ENCODE measurements at regions not wholly inside any gene's neighbourhood (a gene's known extent, or its start where the extent isn't known, plus 50 kb on each side); places are given as distances from the start of the nearest gene placed in this dataset.
A peak's percentile ranks its signal among the peaks of the same experiment; 100 is the strongest.

DNA sequence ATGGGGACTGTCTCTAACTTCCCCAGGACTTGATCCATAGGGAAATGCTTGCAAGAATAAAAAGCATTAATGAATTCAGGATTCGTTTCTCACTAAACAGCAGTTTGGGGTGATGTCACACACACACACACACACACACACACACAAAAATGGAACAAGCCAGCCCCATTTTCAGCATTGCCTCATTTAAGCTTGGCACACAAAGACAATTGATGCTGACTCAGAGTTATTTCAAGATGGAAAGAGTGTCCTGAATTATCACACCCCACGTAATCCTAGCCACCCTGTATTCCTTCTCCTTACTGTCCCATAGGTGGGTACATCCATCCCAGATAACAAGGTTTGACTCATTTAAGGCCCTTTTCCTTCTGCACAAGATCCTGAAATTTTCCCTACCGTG is 345.1 kb upstream of the HS3ST1 start:
- H3K9me3 ChIP-seq (ENCODE audit: control insufficient read depth in 2 of 2, insufficient read depth in 1 of 2, low read depth in 1 of 2, low read length in 1 of 2), result no peaks in the 10 kb centered on the region
- no peak overlapping the region for H3K27ac ChIP-seq (ENCODE audit: low read depth in 1 of 3, low read length in 2 of 3)
- DNase-seq (no peak), FAIRE-seq (no peak)
- H3K27me3 ChIP-seq (ENCODE audit: control insufficient read depth in 3 of 3, insufficient read depth in 3 of 3, low read length in 3 of 3), result no peaks in the 10 kb centered on the region
- H3K4me1 ChIP-seq (ENCODE audit: control insufficient read depth in 3 of 3, insufficient read depth in 2 of 3, low read depth in 1 of 3, low read length in 2 of 3), result peaks cover 0 to 7% (median 0%) of the 10 kb centered on the region in 3 donors
- H3K4me3 ChIP-seq (ENCODE audit: low read depth in 1 of 3, low read length in 3 of 3), result no peak overlapping the region
- peaks cover 0 to 6% (median 0%) of the 10 kb centered on the region in 3 donors for H3K36me3 ChIP-seq (ENCODE audit: control insufficient read depth in 3 of 3, insufficient read depth in 2 of 3, low read depth in 1 of 3, low read length in 3 of 3)
- WGBS, 3 donors, result 79 to 91% (median 86%) methylated on average over 3 of the region's 3 CpGs

DNA sequence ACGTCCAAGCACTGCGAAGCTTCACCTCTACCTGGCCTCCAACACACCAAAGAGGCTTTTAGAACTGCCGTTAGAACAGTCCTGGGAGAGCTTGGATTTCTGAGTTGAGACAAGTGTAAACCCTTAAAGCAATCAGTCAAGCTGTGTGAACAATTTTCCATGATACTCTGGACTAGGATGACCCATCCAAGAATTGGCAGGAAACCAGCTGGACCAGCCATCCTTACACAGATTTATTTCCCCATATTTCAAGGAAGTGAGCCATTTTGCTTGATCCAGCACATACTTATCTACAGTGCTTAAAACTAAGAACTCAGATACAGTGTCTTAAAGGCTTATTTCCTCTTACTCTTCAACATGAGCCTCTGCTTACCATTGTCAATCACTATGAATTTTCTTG is 340.7 kb upstream of the HS3ST1 start:
- Histone ChIP-seq H3K4me3 (ENCODE audit: low read depth in 1 of 3, low read length in 3 of 3) (no peak overlapping the region), H3K4me1 (ENCODE audit: control insufficient read depth in 3 of 3, insufficient read depth in 2 of 3, low read depth in 1 of 3, low read length in 2 of 3) (peaks cover 0 to 3% (median 0%) of the 10 kb centered on the region in 3 donors), H3K27ac (ENCODE audit: low read depth in 1 of 3, low read length in 2 of 3) (no peak overlapping the region), H3K9me3 (ENCODE audit: control insufficient read depth in 2 of 2, insufficient read depth in 1 of 2, low read depth in 1 of 2, low read length in 1 of 2) (no peaks in the 10 kb centered on the region), H3K36me3 (ENCODE audit: control insufficient read depth in 3 of 3, insufficient read depth in 2 of 3, low read depth in 1 of 3, low read length in 3 of 3) (peaks cover 0 to 6% (median 0%) of the 10 kb centered on the region in 3 donors), H3K27me3 (ENCODE audit: control insufficient read depth in 3 of 3, insufficient read depth in 3 of 3, low read length in 3 of 3) (no peaks in the 10 kb centered on the region)
- WGBS, 3 donors, result 79 to 94% (median 87%) methylated on average over 3 of the region's 3 CpGs
- FAIRE-seq (no peak), DNase-seq (peak in 1 of 2 donors; percentile 38)

DNA sequence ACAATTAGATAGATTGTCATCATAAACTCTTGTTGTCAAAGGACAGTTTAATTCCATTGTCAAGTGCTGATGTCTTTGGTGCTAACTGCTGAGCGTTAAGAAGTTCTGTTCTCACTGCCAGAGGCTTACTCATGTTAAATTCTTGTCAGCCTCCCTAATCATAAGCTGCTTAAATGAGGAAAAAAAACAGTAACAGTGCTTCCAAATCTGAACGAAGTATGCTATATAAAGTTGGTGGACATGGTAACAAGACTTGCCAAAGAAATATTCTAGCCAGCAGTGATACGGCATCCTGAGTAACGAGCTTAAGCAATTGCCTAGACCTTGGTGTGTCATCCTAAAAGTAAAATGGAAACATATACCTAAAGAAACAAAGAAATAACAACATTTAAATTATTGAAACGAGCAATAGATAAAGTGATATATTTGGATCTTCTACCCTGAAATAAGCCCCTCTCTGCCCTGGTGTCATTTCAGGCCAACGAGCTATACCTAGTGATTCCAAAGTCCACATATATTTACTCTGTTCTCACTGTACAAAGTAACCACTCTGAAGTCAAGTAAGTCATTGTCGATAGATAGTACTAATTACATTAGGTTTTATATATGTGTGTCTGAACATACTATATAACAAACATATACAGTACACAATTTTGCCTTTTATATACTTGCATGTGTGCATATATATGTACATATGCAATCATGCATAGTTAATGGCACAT is 339.7 kb upstream of the HS3ST1 start:
- peaks cover 0 to 3% (median 0%) of the 10 kb centered on the region in 3 donors for H3K4me1 ChIP-seq (ENCODE audit: control insufficient read depth in 3 of 3, insufficient read depth in 2 of 3, low read depth in 1 of 3, low read length in 2 of 3)
- DNase-seq, result peak; percentile 20 to 21
- no peaks in the 10 kb centered on the region for H3K9me3 ChIP-seq (ENCODE audit: control insufficient read depth in 2 of 2, insufficient read depth in 1 of 2, low read depth in 1 of 2, low read length in 1 of 2)
- H3K4me3 ChIP-seq (ENCODE audit: low read depth in 1 of 3, low read length in 3 of 3), result no peak overlapping the region
- WGBS, 3 donors, result 45 to 57% (median 54%) methylated on average over 7 of the region's 7 CpGs
- H3K27ac ChIP-seq (ENCODE audit: low read depth in 1 of 3, low read length in 2 of 3), result no peak overlapping the region
- H3K27me3 ChIP-seq (ENCODE audit: control insufficient read depth in 3 of 3, insufficient read depth in 3 of 3, low read length in 3 of 3), result no peaks in the 10 kb centered on the region
- peaks cover 0 to 6% (median 0%) of the 10 kb centered on the region in 3 donors for H3K36me3 ChIP-seq (ENCODE audit: control insufficient read depth in 3 of 3, insufficient read depth in 2 of 3, low read depth in 1 of 3, low read length in 3 of 3)
- FAIRE-seq, result no peak

DNA sequence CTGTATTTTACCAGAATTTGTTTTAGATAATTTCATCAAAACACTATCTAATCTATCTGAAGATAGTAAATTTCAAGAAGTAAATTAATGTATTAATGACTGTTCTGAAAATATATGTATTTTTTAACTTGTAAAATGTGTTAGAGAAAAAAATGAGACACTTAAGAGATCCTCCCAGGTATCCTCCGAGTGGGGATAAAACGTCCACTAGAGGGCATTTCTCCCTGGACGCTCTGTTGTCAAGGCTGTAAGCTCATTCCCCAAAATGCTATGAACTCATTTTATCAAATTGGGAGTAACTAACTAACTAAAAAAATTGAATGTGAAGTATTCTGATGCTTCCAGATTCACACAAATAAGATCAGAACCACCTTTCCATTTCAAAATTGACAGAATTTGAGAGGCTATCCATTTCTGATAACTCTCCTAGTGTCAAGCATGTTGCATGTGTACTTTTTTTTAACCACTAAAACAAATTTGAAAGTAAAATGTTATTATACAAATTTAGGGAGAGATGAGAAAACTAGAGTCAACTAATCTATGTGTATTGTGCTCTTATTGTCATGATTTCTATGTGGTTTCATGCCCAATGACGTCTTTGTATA is 337.3 kb upstream of the HS3ST1 start:
- peaks cover 0 to 4% (median 0%) of the 10 kb centered on the region in 3 donors for H3K36me3 ChIP-seq (ENCODE audit: control insufficient read depth in 3 of 3, insufficient read depth in 2 of 3, low read depth in 1 of 3, low read length in 3 of 3)
- H3K27me3 ChIP-seq (ENCODE audit: control insufficient read depth in 3 of 3, insufficient read depth in 3 of 3, low read length in 3 of 3), result no peaks in the 10 kb centered on the region
- H3K4me3 ChIP-seq (ENCODE audit: low read depth in 1 of 3, low read length in 3 of 3), result no peak overlapping the region
- FAIRE-seq (no peak), DNase-seq (peak; percentile 51 to 64)
- H3K4me1 ChIP-seq (ENCODE audit: control insufficient read depth in 3 of 3, insufficient read depth in 2 of 3, low read depth in 1 of 3, low read length in 2 of 3), result peaks cover 0 to 3% (median 0%) of the 10 kb centered on the region in 3 donors
- no peak overlapping the region for H3K27ac ChIP-seq (ENCODE audit: low read depth in 1 of 3, low read length in 2 of 3)
- 25 to 31% (median 31%) methylated on average over 4 of the region's 4 CpGs for WGBS, 3 donors
- no peaks in the 10 kb centered on the region for H3K9me3 ChIP-seq (ENCODE audit: control insufficient read depth in 2 of 2, insufficient read depth in 1 of 2, low read depth in 1 of 2, low read length in 1 of 2)

DNA sequence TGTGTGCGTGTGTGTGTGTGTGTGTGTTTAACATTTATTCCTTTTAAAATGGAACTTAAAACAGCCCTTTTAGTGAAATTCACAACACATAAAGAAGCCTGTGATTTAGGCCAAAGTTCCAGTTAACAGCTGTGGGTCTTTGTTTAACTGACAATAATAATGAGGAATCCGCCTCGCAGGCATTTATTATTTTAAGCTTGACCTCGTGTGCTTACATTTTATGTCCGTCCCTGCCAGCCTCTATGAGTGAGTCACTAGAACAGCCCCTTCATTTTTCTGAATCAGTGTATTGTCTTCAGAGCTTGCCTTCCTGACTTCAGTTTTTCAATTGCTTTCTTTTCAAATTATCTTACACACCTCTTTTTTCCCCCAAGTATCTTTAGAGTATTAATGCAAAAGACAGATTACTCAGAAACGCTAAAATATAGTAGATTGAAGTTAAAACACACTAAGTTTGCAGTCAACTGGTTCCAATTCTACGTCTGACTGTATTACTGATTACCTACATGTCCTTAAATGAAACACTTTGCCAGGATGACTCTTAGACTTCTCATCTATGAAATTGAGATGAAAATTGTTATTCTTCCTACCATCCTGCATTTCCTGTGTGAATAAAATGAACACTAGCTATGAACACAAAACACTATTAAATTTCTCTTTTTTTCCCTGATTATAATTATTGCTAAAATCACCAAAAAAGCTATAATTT is 319.6 kb upstream of the HS3ST1 start:
- H3K27ac ChIP-seq (ENCODE audit: low read depth in 1 of 3, low read length in 2 of 3), result no peak overlapping the region
- DNase-seq (peak in 1 of 2 donors; percentile 19), FAIRE-seq (no peak)
- WGBS, 3 donors, result 27 to 53% (median 37%) methylated on average over 7 of the region's 7 CpGs
- no peaks in the 10 kb centered on the region for H3K36me3 ChIP-seq (ENCODE audit: control insufficient read depth in 3 of 3, insufficient read depth in 2 of 3, low read depth in 1 of 3, low read length in 3 of 3)
- peaks cover 0 to 11% of the 10 kb centered on the region in 2 donors for H3K9me3 ChIP-seq (ENCODE audit: control insufficient read depth in 2 of 2, insufficient read depth in 1 of 2, low read depth in 1 of 2, low read length in 1 of 2)
- no peaks in the 10 kb centered on the region for H3K4me1 ChIP-seq (ENCODE audit: control insufficient read depth in 3 of 3, insufficient read depth in 2 of 3, low read depth in 1 of 3, low read length in 2 of 3)
- H3K27me3 ChIP-seq (ENCODE audit: control insufficient read depth in 3 of 3, insufficient read depth in 3 of 3, low read length in 3 of 3), result no peaks in the 10 kb centered on the region
- H3K4me3 ChIP-seq (ENCODE audit: low read depth in 1 of 3, low read length in 3 of 3), result no peak overlapping the region

DNA sequence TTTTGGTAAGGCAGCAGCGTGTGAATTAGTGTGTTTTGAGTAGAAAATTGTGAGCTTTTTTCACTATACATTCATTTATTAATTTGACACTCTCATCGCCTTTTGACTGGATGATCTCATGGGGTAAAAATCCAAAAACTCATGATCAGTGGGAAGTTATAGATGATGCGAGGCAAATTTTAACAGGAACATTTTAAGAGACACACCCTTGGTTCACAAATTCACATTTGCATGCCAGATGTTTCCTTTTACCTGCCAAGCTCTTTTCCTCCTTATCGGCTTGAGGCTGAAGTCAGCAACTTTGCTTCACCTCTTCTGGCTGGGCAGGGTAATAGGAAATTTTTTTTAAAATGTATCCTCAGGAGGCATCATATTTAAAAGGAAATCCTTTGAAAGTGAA is 318.0 kb upstream of the HS3ST1 start:
- WGBS, 3 donors, result 59 to 60% (median 59%) methylated on average over 4 of the region's 4 CpGs
- no peak for DNase-seq
- H3K27ac ChIP-seq (ENCODE audit: low read depth in 1 of 3, low read length in 2 of 3), result no peak overlapping the region
- H3K4me3 ChIP-seq (ENCODE audit: low read depth in 1 of 3, low read length in 3 of 3), result no peak overlapping the region
- no peak for FAIRE-seq
- no peaks in the 10 kb centered on the region for H3K9me3 ChIP-seq (ENCODE audit: control insufficient read depth in 2 of 2, insufficient read depth in 1 of 2, low read depth in 1 of 2, low read length in 1 of 2)
- H3K4me1 ChIP-seq (ENCODE audit: control insufficient read depth in 3 of 3, insufficient read depth in 2 of 3, low read depth in 1 of 3, low read length in 2 of 3), result no peaks in the 10 kb centered on the region
- no peaks in the 10 kb centered on the region for H3K36me3 ChIP-seq (ENCODE audit: control insufficient read depth in 3 of 3, insufficient read depth in 2 of 3, low read depth in 1 of 3, low read length in 3 of 3)
- H3K27me3 ChIP-seq (ENCODE audit: control insufficient read depth in 3 of 3, insufficient read depth in 3 of 3, low read length in 3 of 3), result no peaks in the 10 kb centered on the region

DNA sequence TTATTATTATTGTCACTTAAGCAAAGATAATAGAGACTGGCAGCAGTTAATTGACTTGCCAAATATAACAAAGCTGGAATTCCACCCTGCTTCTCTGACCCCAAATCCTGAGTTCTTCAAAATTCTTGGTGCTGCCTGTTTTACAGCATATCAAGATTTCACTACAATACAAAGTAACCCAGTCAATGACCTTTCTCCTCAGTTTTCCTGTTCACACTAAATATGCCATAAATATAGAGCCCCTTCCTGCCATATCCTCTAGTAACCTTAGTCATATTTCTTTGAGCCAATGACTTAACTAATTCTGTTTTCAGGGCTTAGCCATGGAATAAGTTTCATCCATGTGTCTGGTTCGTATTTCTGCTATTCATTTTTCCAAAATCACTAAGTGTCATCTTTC is 315.3 kb upstream of the HS3ST1 start:
- peaks cover 0 to 1% of the 10 kb centered on the region in 2 donors for H3K9me3 ChIP-seq (ENCODE audit: control insufficient read depth in 2 of 2, insufficient read depth in 1 of 2, low read depth in 1 of 2, low read length in 1 of 2)
- DNase-seq (no peak), FAIRE-seq (no peak)
- H3K27ac ChIP-seq (ENCODE audit: low read depth in 1 of 3, low read length in 2 of 3), result no peak overlapping the region
- no peaks in the 10 kb centered on the region for H3K27me3 ChIP-seq (ENCODE audit: control insufficient read depth in 3 of 3, insufficient read depth in 3 of 3, low read length in 3 of 3)
- H3K36me3 ChIP-seq (ENCODE audit: control insufficient read depth in 3 of 3, insufficient read depth in 2 of 3, low read depth in 1 of 3, low read length in 3 of 3), result no peaks in the 10 kb centered on the region
- 77 to 89% (median 79%) methylated on average over 1 of the region's 1 CpG for WGBS, 3 donors
- no peaks in the 10 kb centered on the region for H3K4me1 ChIP-seq (ENCODE audit: control insufficient read depth in 3 of 3, insufficient read depth in 2 of 3, low read depth in 1 of 3, low read length in 2 of 3)
- H3K4me3 ChIP-seq (ENCODE audit: low read depth in 1 of 3, low read length in 3 of 3), result no peak overlapping the region

DNA sequence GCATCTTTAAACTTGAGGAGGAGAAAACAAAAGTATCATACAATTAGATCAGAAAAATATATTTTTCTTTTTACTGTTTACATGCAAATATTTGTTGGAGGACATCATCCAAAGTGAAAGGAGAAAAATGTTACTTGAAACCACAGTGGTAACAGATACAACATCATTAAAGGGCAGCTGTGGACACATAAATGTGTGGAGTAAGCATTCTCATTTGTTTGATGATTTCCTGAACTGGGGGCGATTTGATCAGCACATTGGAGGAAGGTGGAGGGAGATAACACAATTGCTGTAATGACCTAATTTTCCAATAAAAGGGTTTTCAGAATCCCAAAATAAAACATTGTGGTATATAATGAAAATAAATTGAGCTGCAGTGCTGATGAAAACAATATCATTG is 314.5 kb upstream of the HS3ST1 start:
- peaks cover 0 to 3% (median 0%) of the 10 kb centered on the region in 3 donors for H3K36me3 ChIP-seq (ENCODE audit: control insufficient read depth in 3 of 3, insufficient read depth in 2 of 3, low read depth in 1 of 3, low read length in 3 of 3)
- H3K4me1 ChIP-seq (ENCODE audit: control insufficient read depth in 3 of 3, insufficient read depth in 2 of 3, low read depth in 1 of 3, low read length in 2 of 3), result no peaks in the 10 kb centered on the region
- FAIRE-seq (no peak), DNase-seq (no peak)
- H3K27me3 ChIP-seq (ENCODE audit: control insufficient read depth in 3 of 3, insufficient read depth in 3 of 3, low read length in 3 of 3), result no peaks in the 10 kb centered on the region
- no peak overlapping the region for H3K4me3 ChIP-seq (ENCODE audit: low read depth in 1 of 3, low read length in 3 of 3)
- 77 to 82% (median 78%) methylated on average over 1 of the region's 1 CpG for WGBS, 3 donors
- H3K27ac ChIP-seq (ENCODE audit: low read depth in 1 of 3, low read length in 2 of 3), result no peak overlapping the region
- H3K9me3 ChIP-seq (ENCODE audit: control insufficient read depth in 2 of 2, insufficient read depth in 1 of 2, low read depth in 1 of 2, low read length in 1 of 2), result peaks cover 0 to 9% of the 10 kb centered on the region in 2 donors

All from small intestine (tissue), 7 donors.